ENCODE measurements at regions not wholly inside any gene's neighbourhood (a gene's known extent, or its start where the extent isn't known, plus 50 kb on each side); places are given as distances from the start of the nearest gene placed in this dataset.
"Not testable (repeated sequence)": the region's sequence is repeated elsewhere in the genome, so short reads cannot be mapped to it uniquely, and the experiment has no call there.

DNA sequence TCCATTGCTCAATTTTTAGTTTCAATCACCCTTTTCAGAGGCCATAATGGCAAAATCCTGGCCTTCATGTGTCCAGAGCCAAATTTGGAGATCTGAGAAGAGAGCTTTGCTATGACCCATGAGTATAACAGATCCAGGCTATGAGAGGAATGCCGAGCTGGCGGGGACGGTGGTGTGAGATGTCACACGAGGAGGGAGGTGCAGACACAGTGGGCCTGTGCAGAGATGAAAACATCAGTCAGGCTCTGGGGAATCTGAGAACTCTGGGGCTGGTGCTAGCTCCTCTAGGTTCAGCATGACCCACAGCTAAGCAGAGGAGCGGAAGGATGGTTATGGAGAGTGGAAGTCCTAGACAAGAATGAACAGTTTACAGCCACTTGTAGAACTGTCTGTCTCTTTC, 398.3 kb upstream of the ATP10A start:
- DNase-seq (ENCODE audit: low read depth, low spot score) = no peak

- no peak for DNase-seq (ENCODE audit: low read depth, low spot score)
Measured at GRCh38 chr15:26260517-26261133, 397.5 kb upstream of the ATP10A start.

- no peak for DNase-seq (ENCODE audit: low read depth, low spot score)
Measured at GRCh38 chr15:26259581-26259980, 396.5 kb upstream of the ATP10A start.

DNA sequence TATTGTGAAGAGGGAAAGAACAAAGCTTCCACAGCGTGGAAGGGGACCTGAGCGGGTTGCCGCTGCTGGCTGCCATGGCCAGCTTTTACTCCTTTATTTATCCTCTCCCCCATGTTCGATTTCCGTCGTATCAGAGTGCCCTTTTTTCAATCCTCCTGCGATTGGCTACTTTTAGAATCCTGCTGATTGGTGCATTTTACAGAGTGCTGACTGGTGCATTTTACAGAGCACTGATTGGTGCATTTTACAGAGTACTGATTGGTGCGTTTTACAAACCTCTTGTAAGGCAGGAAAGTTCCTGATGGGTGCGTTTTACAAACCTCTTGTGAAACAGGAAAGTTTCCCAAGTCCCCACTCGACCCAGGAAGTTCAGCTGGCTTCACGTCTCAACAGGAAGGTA, 381.7 kb upstream of the ATP10A start:
- not testable (repeated sequence) for DNase-seq (ENCODE audit: low read depth, low spot score)

DNA sequence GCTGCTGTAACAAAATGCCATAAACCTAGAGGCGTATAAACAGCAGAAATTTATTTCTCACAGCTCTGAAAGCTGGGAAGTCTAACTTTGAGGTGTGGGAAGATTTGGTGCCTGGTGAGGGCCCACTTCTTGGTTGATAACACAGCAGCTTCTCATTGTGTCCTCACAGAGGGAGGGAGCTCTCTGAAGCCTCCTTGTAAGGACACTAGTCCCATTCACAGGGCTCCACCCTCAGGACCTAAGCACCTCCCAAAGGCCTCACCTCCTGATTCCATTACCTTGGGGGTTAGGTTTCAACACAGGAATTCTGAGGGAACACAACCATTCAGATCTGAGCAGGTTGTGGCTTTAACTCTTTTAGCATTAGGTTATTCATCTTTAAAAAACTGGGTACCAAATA, 380.3 kb upstream of the ATP10A start:
- DNase-seq (ENCODE audit: low read depth, low spot score) = no peak

- no peak for DNase-seq (ENCODE audit: low read depth, low spot score)
Measured at GRCh38 chr15:26242565-26243071, 379.5 kb upstream of the ATP10A start.

DNA sequence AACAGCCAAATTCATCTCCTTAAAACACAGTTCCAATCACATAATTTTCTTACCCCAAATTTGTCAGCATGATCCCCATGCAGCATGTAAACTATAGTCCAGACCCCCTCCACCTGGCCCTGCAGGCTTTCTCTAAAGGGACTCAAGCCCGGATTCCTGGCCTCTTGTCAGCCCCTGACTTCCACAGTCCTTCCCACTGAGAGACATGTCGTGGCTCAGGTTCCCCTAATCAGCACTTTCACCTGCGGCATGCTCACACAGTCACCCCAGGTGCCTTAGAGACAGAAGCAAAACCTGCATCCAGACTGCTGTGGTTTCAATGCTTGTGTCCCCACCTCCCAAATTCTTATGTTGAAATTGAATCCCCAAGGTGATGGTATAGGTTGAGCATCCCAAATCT, 372.7 kb upstream of the ATP10A start:
- no peak for DNase-seq (ENCODE audit: low read depth, low spot score)

DNA sequence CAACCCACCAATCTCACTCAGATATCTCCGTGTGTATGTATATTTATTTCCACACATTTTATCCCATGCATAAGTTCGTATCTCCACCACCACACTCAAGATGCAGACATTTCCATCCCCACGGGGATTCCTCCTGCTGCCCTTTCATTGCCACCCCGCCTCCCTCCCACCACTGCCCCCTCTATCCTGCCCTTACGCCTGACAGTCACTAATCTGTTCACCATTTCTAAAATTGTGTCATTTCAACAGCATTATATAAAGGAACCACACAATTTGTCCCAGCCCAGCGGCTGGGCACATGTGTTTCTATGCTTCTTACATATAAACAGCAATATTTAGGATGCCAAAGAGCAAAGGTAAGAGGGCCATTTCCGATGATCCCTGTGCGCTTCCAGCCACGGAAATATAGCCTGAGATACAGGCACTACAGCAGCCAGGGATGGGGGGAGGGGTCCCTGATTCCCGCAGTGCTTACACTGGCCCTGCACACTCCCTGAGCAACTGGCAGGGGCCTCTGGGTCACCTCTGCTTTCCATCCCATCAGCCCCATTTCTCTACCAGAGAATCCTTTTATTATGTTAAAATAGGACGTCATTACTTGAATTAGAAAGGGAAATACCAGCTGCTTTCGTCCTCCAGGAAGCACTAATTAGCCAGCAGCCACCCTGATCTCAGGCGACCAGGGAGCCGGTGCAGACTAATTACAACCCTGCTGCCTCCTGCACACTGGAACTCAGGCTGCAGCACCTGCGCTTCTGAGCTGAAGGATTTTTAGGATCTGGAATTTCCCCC, 372.0 kb upstream of the ATP10A start:
- no peak for DNase-seq (ENCODE audit: low read depth, low spot score)

DNA sequence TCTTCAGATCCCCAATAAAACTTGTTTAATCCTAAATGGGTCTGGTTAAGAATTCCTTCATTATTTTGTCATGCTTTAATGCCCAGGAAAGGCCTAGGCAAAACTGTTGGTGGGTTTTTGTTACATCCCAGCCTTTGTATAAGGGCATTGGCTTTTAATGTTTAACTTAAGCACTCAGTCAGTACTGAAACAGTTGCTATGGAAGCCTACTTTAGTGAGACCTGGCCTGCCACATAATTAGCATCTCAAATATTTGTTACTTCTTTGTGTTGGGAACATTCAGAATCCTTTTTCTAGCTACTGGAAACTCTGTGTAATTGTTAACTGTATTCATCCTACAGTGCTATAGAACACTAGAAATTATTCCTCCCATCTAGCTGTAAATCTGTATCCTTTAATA, 369.6 kb upstream of the ATP10A start:
- no peak for DNase-seq (ENCODE audit: low read depth, low spot score)

DNA sequence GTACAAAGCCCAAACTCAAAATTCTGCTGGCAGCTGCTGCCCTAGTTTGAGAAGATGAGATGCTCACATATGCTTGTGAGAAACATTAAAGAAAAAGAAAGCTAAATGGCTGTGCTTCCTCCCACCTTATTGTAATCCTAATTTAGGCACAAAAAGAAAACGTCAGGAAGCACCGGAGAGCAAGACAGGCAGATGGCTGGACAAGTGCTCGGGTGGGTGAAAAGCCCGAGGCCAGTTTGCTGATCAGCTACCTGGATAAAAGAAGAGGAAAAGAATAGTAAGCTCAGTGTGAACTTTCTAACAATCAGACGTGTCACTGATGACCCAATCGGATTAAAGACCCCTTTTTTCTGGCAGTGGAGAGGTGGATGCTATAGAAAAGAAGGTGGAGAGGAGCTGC, 368.0 kb upstream of the ATP10A start:
- DNase-seq (ENCODE audit: low read depth, low spot score) = no peak

GRCh38 chr15:26224266-26224665, 361.1 kb upstream of the ATP10A start:
- no peak for DNase-seq (ENCODE audit: low read depth, low spot score)

DNA sequence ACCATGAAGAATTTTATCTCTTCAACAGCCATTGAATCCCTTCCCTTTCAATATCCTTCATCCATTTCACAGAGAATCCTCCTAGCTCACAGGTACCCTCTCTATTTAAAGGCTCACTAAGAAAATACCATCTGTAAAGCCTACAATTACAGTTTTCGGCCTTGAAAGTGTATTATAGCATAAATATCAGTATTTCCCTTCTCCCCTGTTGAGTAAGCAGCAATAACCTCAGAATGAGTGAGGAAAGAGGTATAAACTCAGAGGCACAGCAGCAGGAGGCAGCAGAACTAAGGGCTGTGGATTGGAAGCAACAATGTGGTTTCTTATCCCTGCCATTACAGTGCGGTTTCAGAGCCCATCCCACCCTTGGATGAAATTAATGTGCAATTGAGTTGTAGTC, 360.6 kb upstream of the ATP10A start:
- no peak for DNase-seq (ENCODE audit: low read depth, low spot score)

GRCh38 chr15:26222781-26223180, 359.7 kb upstream of the ATP10A start:
- DNase-seq (ENCODE audit: low read depth, low spot score) = no peak

GRCh38 chr15:26217043-26217442, 353.9 kb upstream of the ATP10A start:
- not testable (repeated sequence) for DNase-seq (ENCODE audit: low read depth, low spot score)

GRCh38 chr15:26214290-26214689, 351.2 kb upstream of the ATP10A start:
- no peak for DNase-seq (ENCODE audit: low read depth, low spot score)

DNA sequence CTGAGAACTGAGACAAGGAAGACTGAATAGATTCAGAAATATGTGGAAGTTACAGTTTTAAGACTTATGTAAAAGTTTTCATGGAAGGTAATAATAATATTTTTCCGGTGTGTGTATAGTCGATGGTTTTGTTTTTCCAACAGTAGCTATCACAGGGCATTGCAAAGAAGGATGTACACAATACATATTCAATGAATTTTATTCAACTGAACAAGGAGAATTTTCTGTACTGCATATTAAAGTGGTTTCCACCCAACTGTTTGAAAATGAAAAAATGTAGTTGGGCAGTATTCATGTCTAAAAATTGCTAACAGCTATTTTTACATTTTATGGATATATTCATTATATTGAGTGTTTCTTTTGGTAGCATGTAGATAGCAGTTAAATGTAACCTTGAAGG, 350.3 kb upstream of the ATP10A start:
- DNase-seq (ENCODE audit: low read depth, low spot score) = no peak

- DNase-seq (ENCODE audit: low read depth, low spot score) = no peak
Measured at GRCh38 chr15:26212109-26212508, 349.0 kb upstream of the ATP10A start.

DNA sequence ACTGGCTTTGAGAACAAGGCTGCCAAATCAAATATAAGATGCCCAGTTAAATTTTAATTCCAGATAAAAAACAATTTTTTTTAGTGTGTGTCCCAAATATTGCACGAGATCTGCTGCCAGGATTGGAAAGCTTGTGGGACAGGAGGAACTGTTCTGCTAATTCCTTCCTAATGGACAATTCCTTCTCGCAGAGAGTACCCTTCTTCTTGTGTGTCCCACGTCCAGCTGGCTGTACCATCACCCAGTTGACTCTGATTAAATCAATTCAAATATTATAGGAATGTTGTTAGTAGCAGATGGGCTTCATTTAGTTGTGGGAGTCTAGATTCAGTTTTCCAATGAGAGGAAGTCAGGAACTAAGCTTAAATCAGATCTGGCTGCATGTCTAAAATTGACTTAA, 347.9 kb upstream of the ATP10A start:
- DNase-seq (ENCODE audit: low read depth, low spot score) = no peak

- no peak for DNase-seq (ENCODE audit: low read depth, low spot score)
Measured at GRCh38 chr15:26201177-26201858, 338.2 kb upstream of the ATP10A start.

DNA sequence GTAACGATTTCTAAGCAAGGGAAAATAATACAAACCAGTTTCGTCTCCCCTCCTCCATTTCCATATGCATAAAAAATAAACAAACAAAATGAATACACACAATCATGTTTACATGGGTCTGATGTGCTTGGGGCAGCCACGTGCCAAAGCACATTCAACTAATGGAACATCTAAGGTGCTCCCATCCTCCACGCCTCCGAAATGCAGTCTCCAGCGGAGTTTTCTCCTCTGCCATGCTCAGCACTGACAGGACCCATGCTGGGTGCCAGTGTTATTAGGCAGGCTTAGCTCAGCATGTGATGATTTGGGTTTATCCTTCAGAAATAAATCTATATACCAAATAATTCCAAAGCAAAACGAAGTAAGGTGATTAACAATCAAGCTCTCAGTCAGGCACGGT, 337.3 kb upstream of the ATP10A start:
- DNase-seq (ENCODE audit: low read depth, low spot score) = no peak

DNA sequence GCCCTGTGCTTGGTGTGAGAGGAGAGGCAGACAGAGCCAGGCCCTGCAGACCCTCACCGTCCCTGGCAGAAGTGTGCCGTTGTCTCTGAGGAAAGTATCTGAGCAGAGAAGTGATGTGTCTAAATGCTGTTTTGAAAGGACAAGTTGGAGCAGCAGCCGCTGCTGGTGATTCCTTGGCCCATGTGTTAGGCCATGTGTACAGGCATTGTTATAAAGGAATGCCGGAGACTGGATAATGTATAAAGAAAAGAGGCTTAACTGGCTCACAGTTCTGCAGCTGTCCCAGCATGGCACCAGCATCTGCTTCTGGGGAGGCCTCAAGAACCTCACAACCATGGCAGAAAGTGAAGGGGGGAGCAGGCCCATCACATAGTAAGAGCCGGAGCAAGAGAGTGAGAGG, 334.6 kb upstream of the ATP10A start:
- DNase-seq (ENCODE audit: low read depth, low spot score) = no peak

DNA sequence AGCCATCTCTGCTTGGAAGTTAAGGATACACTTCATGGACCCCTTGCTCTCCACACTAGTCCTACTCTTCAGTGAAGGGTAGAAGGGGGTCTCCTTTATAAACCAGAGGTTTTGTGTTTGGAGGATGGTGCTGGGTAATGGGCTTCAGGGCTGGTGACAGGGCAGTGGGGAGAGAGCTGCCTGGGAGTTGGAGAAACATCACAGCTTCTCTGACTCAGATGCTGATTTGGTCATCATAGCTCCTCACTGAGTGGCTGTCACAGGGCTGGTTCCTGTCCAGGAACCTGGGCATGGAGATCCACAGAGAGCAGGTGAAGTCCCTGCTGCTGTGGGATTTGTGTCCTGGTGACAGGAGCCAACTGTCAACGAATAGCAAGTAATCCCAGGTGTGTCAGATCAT, 333.9 kb upstream of the ATP10A start:
- no peak for DNase-seq (ENCODE audit: low read depth, low spot score)

GRCh38 chr15:26191193-26191592, 328.1 kb upstream of the ATP10A start:
- DNase-seq (ENCODE audit: low read depth, low spot score) = no peak
